Endothelial cell of umbilical vein (primary cell): ENCODE measurements at regions not wholly inside any gene's neighbourhood (a gene's known extent, or its start where the extent isn't known, plus 50 kb on each side); places are given as distances from the start of the nearest gene placed in this dataset.

ENCODE experiments used
- BruUV-seq: library from RNA; stranded (reverse); fragments of 400-500 nt; replicated peaks from 2 replicates; lab custom pipeline; 2021; lab: Mats Ljungman, UMichigan
- CTCF ChIA-PET: fragments of 300-600, 350-600 bp; sonication (Branson Sonifier 250); formaldehyde crosslinking; loops from one replicate; lab custom pipeline; 2021; ENCODE audit warnings: antibody characterized with exemption, inconsistent platforms; lab: Charles Lee
- POLR2A ChIA-PET: fragments of 300-600, 350-600 bp; sonication (Branson Sonifier 250); formaldehyde crosslinking; loops from one replicate; lab custom pipeline; 2021; ENCODE audit warnings: antibody characterized with exemption, inconsistent platforms; lab: Charles Lee
- DNase-seq: peaks from one replicate; pipeline ENCODE4 v3.0.0-alpha.2; 2011; ENCODE audit warnings: low read depth, low spot score
- FAIRE-seq: peaks from 2 replicates; lab custom pipeline; 2011; peaks lifted over from hg19 to GRCh38; lab: Jason Lieb, UNC
- H2AFZ ChIP-seq: 2 replicates; pipeline ENCODE4 v1.6.0; 2012; ENCODE audit warnings: low read depth, low read length, control low read depth, inconsistent platforms
- H3K27ac ChIP-seq: 2 replicates; pipeline ENCODE4 v1.5.1; 2011; ENCODE audit warnings: low read depth, mild to moderate bottlenecking, control low read depth, low read length, moderate library complexity; ENCODE audit not compliant: insufficient read depth
- H3K27me3 ChIP-seq, 2 experiments: 2 replicates each; pipeline versions ENCODE4 v1.6.0 to v1.6.1; 2011; ENCODE audit warnings: low read length in 2 of 2, mixed read lengths in 1 of 2; ENCODE audit not compliant: control insufficient read depth in 2 of 2, insufficient read depth in 2 of 2
- H3K36me3 ChIP-seq, 2 experiments: 2 replicates in 1 of 2; 3 replicates in 1 of 2; pipeline ENCODE4 v1.5.1; 2011; ENCODE audit warnings: low read length in 2 of 2, mild to moderate bottlenecking in 1 of 2, moderate library complexity in 1 of 2; ENCODE audit not compliant: control insufficient read depth in 2 of 2, insufficient read depth in 2 of 2; ENCODE audit errors: extremely low read depth in 1 of 2
- H3K4me1 ChIP-seq: 3 replicates; pipeline ENCODE4 v1.5.1; 2011; ENCODE audit warnings: mild to moderate bottlenecking, low read length; ENCODE audit not compliant: control insufficient read depth, insufficient read depth; ENCODE audit errors: extremely low read depth
- H3K4me2 ChIP-seq: 2 replicates; pipeline ENCODE4 v1.6.1; 2011; ENCODE audit warnings: low read length, control low read depth, mixed read lengths; ENCODE audit not compliant: insufficient read depth
- H3K4me3 ChIP-seq, 3 experiments: fragments of 200-600 bp in 1 of 3; sonication (generic), shearing (Covaris generic) in 1 of 3; replicated peaks in 1 of 3; 2 replicates each; pipeline ENCODE4 v1.5.1; 2011 to 2016; ENCODE audit warnings: control low read depth in 3 of 3, low read length in 3 of 3, mild to moderate bottlenecking in 2 of 3, inconsistent platforms in 1 of 3, low read depth in 1 of 3, moderate library complexity in 1 of 3; ENCODE audit not compliant: insufficient read depth in 1 of 3
- H3K79me2 ChIP-seq: 2 replicates; pipeline ENCODE4 v1.6.0; 2012; ENCODE audit warnings: low read length, inconsistent platforms; ENCODE audit not compliant: control insufficient read depth, insufficient read depth
- H3K9ac ChIP-seq: replicated peaks from 2 replicates; pipeline ENCODE3; 2011; ENCODE audit warnings: low read length, control low read depth; ENCODE audit not compliant: insufficient read depth; ENCODE audit errors: extremely low read depth
- H3K9me1 ChIP-seq: replicated peaks from 3 replicates; pipeline ENCODE4 v1.6.0; 2011; ENCODE audit warnings: mild to moderate bottlenecking, low read length; ENCODE audit not compliant: control insufficient read depth, insufficient read depth; ENCODE audit errors: extremely low read depth
- H3K9me3 ChIP-seq: replicated peaks from 2 replicates; pipeline ENCODE4 v1.5.1; 2012; ENCODE audit warnings: low read length, inconsistent platforms; ENCODE audit not compliant: control insufficient read depth, insufficient read depth
- H4K20me1 ChIP-seq: replicated peaks from 2 replicates; pipeline ENCODE3; 2011; ENCODE audit warnings: mild to moderate bottlenecking, low read length; ENCODE audit not compliant: control insufficient read depth, insufficient read depth; ENCODE audit errors: extremely low read depth
- EZH2 ChIP-seq: IDR thresholded peaks from 2 replicates; pipeline ENCODE4 v1.6.1; 2012; ENCODE audit warnings: borderline replicate concordance, low read depth, mild to moderate bottlenecking, moderate library complexity, low read length, inconsistent platforms; ENCODE audit not compliant: severe bottlenecking
- FOS ChIP-seq: IDR thresholded peaks from 2 replicates; pipeline ENCODE4 v1.6.1; 2011; ENCODE audit warnings: mild to moderate bottlenecking, low read length, moderate library complexity, borderline replicate concordance; ENCODE audit not compliant: insufficient read depth
- GATA2 ChIP-seq: IDR thresholded peaks from 2 replicates; pipeline ENCODE4 v1.7.0; 2011; ENCODE audit warnings: low read depth, mild to moderate bottlenecking, moderate library complexity, mixed read lengths, low read length; ENCODE audit not compliant: insufficient read length, insufficient read depth
- JUN ChIP-seq: IDR thresholded peaks from 2 replicates; pipeline ENCODE4 v1.6.1; 2011; ENCODE audit warnings: borderline replicate concordance, low read depth; ENCODE audit not compliant: insufficient read length, insufficient read depth
- MYC ChIP-seq: IDR thresholded peaks from one replicate; pipeline ENCODE4 v1.6.1; 2011; ENCODE audit warnings: mild to moderate bottlenecking, low read depth, low read length
- POLR2A ChIP-seq: IDR thresholded peaks from 2 replicates; pipeline ENCODE4 v1.6.1; 2012; ENCODE audit warnings: low read depth, mild to moderate bottlenecking, control low read depth, low read length
- POLR2AphosphoS5 ChIP-seq: IDR thresholded peaks from 2 replicates; pipeline ENCODE4 v1.6.1; 2012; ENCODE audit warnings: low read depth, mild to moderate bottlenecking, control low read depth, low read length, moderate library complexity; ENCODE audit not compliant: insufficient read depth
- dilution Hi-C: fragments of 300-500 bp; cut with MboI; formaldehyde crosslinking; loops from one replicate; pipeline ENCODE4 v1.15.0; 2019; ENCODE audit warnings: low sequenced_read_pairs; ENCODE audit not compliant: extremely low pct_ligation_motif_present
- intact Hi-C: fragments of 100-400 bp; cut with micrococcal nuclease; formaldehyde crosslinking; loops from one replicate; pipeline ENCODE4 v1.10.0; 2022
- TF ChIP-seq, protein P1 (sequence below): IDR thresholded peaks from 2 replicates; pipeline ENCODE4 v1.6.1; 2011; ENCODE audit not compliant: insufficient read depth, insufficient read length
- TF ChIP-seq, protein P2 (sequence below), 2 donors: IDR thresholded peaks; 1 replicate in 1 of 2; 2 replicates in 1 of 2; pipeline ENCODE4 v1.5.1; 2011; ENCODE audit warnings: low read length in 2 of 2, mild to moderate bottlenecking in 2 of 2, moderate library complexity in 2 of 2, control low read depth in 1 of 2, inconsistent platforms in 1 of 2, low read depth in 1 of 2; ENCODE audit not compliant: insufficient read depth in 1 of 2; ENCODE audit errors: extremely low read depth in 1 of 2

DNA sequence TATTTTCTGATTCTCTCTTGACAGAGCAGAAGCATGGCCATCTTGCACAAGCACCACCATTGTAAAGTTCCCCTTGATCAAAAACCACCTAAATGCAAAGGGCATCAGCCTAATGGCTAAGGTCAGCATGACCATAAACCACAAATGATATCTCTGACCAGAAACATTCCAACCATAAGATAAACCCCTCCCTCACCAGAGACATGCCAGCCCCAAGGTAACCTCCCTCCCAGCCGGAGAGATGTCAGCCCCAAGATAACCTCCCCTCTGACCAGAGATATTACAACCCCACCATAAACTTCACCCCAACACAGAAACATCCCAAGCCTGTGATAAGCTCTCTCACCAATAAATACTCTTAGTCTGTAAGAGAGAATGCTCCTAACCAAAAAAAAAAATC lies 72.1 kb upstream of the CDK1 start:
- peaks cover 2 to 8% of the 10 kb centered on the region in 2 experiments for H3K27me3 ChIP-seq
- POLR2A ChIA-PET: no interaction called here
- H3K4me2 ChIP-seq: no peak overlapping the region
- H4K20me1 ChIP-seq: no peaks in the 10 kb centered on the region
- no TSS peak for BruUV-seq
- H3K36me3 ChIP-seq: no peaks in the 10 kb centered on the region
- FAIRE-seq: no peak
- no peak overlapping the region for H3K27ac ChIP-seq
- H2AFZ ChIP-seq: no peak overlapping the region
- H3K4me1 ChIP-seq: peaks cover 8% of the 10 kb centered on the region
- dilution Hi-C loops (no loop called here), intact Hi-C loops (no loop called here)
- no peak overlapping the region for H3K4me3 ChIP-seq
- H3K9ac ChIP-seq: no peak overlapping the region
- no peaks in the 10 kb centered on the region for H3K79me2 ChIP-seq
- H3K9me1 ChIP-seq: no peaks in the 10 kb centered on the region
- no peak for DNase-seq
- TF ChIP-seq FOS (no peak), POLR2A (no peak), GATA2 (no peak)
- TF ChIP-seq, protein P1, sequence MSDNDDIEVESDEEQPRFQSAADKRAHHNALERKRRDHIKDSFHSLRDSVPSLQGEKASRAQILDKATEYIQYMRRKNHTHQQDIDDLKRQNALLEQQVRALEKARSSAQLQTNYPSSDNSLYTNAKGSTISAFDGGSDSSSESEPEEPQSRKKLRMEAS: no peak
- CTCF ChIA-PET: no interaction called here
- H3K9me3 ChIP-seq: no peaks in the 10 kb centered on the region

- H3K9ac ChIP-seq: no peak overlapping the region
Measured at GRCh38 chr10:60705376-60705775, 72.9 kb upstream of the CDK1 start.

More at GRCh38 chr10:60705376-60705775, 72.9 kb upstream of the CDK1 start:
- POLR2A ChIA-PET: no interaction called here
- Histone ChIP-seq H3K9me1 (no peaks in the 10 kb centered on the region), H3K27me3 (peaks cover 2 to 5% of the 10 kb centered on the region in 2 experiments), H3K9me3 (no peaks in the 10 kb centered on the region), H3K79me2 (no peaks in the 10 kb centered on the region), H4K20me1 (no peaks in the 10 kb centered on the region), H3K4me3 (no peak overlapping the region), H3K27ac (no peak overlapping the region), H3K4me1 (peaks cover 8% of the 10 kb centered on the region), H2AFZ (no peak overlapping the region), H3K4me2 (no peak overlapping the region), H3K36me3 (no peaks in the 10 kb centered on the region)
- BruUV-seq: no TSS peak
- dilution Hi-C loops: no loop called here
- DNase-seq: no peak
- CTCF ChIA-PET: no interaction called here
- intact Hi-C loops: no loop called here
- TF ChIP-seq MYC: no peak
- TF ChIP-seq, protein P1: no peak
- TF ChIP-seq EZH2: no peak
- TF ChIP-seq POLR2A: no peak
- no peak for TF ChIP-seq POLR2AphosphoS5
- no peak for TF ChIP-seq JUN
- TF ChIP-seq GATA2: no peak
- TF ChIP-seq FOS: no peak
- TF ChIP-seq, protein P2, sequence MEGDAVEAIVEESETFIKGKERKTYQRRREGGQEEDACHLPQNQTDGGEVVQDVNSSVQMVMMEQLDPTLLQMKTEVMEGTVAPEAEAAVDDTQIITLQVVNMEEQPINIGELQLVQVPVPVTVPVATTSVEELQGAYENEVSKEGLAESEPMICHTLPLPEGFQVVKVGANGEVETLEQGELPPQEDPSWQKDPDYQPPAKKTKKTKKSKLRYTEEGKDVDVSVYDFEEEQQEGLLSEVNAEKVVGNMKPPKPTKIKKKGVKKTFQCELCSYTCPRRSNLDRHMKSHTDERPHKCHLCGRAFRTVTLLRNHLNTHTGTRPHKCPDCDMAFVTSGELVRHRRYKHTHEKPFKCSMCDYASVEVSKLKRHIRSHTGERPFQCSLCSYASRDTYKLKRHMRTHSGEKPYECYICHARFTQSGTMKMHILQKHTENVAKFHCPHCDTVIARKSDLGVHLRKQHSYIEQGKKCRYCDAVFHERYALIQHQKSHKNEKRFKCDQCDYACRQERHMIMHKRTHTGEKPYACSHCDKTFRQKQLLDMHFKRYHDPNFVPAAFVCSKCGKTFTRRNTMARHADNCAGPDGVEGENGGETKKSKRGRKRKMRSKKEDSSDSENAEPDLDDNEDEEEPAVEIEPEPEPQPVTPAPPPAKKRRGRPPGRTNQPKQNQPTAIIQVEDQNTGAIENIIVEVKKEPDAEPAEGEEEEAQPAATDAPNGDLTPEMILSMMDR (IDR thresholded peaks at IDR 0.05; ENCODE audit: extremely low read depth in 1 of 2, insufficient read depth in 1 of 2, low read depth in 1 of 2, low read length in 2 of 2): no peak
- FAIRE-seq: no peak
